ENCODE measurements at regions not wholly inside any gene's neighbourhood (a gene's known extent, or its start where the extent isn't known, plus 50 kb on each side); places are given as distances from the start of the nearest gene placed in this dataset.

- 67% methylated on average over 6 of the region's 6 CpGs for WGBS (ENCODE audit: insufficient coverage, low coverage, low lambda C conversion rate, missing lambda C conversion rate)
- Histone ChIP-seq H3K4me1 (peaks cover 0 to 7% (median 0%) of the 10 kb centered on the region in 4 donors), H3K36me3 (no peaks in the 10 kb centered on the region), H3K4me3 (no peak overlapping the region), H3K27ac (no peak overlapping the region), H3K9me3 (no peaks in the 10 kb centered on the region), H3K27me3 (no peaks in the 10 kb centered on the region)
- no peak for DNase-seq
- intact Hi-C loops (cut with DNase I) = no loop called here
- ATAC-seq = peak in 1 of 4 donors; percentile 28
- no peak for TF ChIP-seq CTCF (IDR thresholded peaks at IDR 0.05)
- TF ChIP-seq POLR2A (IDR thresholded peaks at IDR 0.05) = no peak
These were observed 607.9 kb upstream of the KCNMB2 start for GRCh38 chr3:177928172-177928873.

GRCh38 chr3:177929310-177929709 lies 606.9 kb upstream of the KCNMB2 start:
- no peak overlapping the region for H3K27ac ChIP-seq
- DNase-seq = no peak
- ATAC-seq = no peak
- 79% methylated on average over 2 of the region's 2 CpGs for WGBS (ENCODE audit: insufficient coverage, low coverage, low lambda C conversion rate, missing lambda C conversion rate)
- no peak overlapping the region for H3K4me3 ChIP-seq
- no peaks in the 10 kb centered on the region for H3K9me3 ChIP-seq
- H3K36me3 ChIP-seq = no peaks in the 10 kb centered on the region
- H3K27me3 ChIP-seq = no peaks in the 10 kb centered on the region
- TF ChIP-seq CTCF (IDR thresholded peaks at IDR 0.05) = no peak
- no peak for TF ChIP-seq POLR2A (IDR thresholded peaks at IDR 0.05)
- H3K4me1 ChIP-seq = peaks cover 0 to 15% (median 0%) of the 10 kb centered on the region in 4 donors
- intact Hi-C loops (cut with DNase I) = no loop called here

- no peaks in the 10 kb centered on the region for H3K27me3 ChIP-seq
- no peak overlapping the region for H3K27ac ChIP-seq
- intact Hi-C loops (cut with DNase I) = no loop called here
- no peak for ATAC-seq
- TF ChIP-seq CTCF (IDR thresholded peaks at IDR 0.05) (no peak), POLR2A (IDR thresholded peaks at IDR 0.05) (no peak)
- 96% methylated on average over 2 of the region's 2 CpGs for WGBS (ENCODE audit: insufficient coverage, low coverage, low lambda C conversion rate, missing lambda C conversion rate)
- no peak for DNase-seq
- no peaks in the 10 kb centered on the region for H3K9me3 ChIP-seq
- no peaks in the 10 kb centered on the region for H3K36me3 ChIP-seq
- no peak overlapping the region for H3K4me3 ChIP-seq
- H3K4me1 ChIP-seq = peaks cover 0 to 23% (median 0%) of the 10 kb centered on the region in 4 donors
These were observed 605.5 kb upstream of the KCNMB2 start for GRCh38 chr3:177930771-177931170.

DNA sequence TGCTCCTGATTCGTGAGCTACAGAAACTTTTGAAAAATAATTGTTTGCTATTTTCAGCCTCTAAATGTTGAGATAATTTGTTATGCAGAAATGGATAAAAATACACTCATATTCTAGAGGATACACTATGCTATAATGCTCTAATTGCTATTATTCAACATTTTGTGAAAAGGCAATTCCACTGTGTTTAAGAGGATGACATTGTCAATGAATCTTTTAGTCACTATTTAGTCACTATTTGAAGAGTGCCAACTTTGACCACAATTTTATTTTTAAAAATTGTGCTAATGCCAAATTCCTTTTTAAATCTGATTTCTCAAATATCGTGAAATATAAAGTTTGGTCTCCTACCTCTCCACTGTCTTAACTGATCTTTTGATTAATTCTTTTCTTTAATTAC lies 604.9 kb upstream of the KCNMB2 start:
- Histone ChIP-seq H3K4me1 (peaks cover 0 to 23% (median 0%) of the 10 kb centered on the region in 4 donors), H3K36me3 (no peaks in the 10 kb centered on the region), H3K27me3 (no peaks in the 10 kb centered on the region), H3K27ac (no peak overlapping the region), H3K4me3 (no peak overlapping the region), H3K9me3 (no peaks in the 10 kb centered on the region)
- ATAC-seq (no peak), DNase-seq (no peak)
- intact Hi-C loops (cut with DNase I) = no loop called here
- TF ChIP-seq POLR2A (IDR thresholded peaks at IDR 0.05) = no peak
- no peak for TF ChIP-seq CTCF (IDR thresholded peaks at IDR 0.05)
- 91% methylated on average over 2 of the region's 2 CpGs for WGBS (ENCODE audit: insufficient coverage, low coverage, low lambda C conversion rate, missing lambda C conversion rate)
